ENCODE measurements at regions not wholly inside any gene's neighbourhood (a gene's known extent, or its start where the extent isn't known, plus 50 kb on each side); places are given as distances from the start of the nearest gene placed in this dataset.

DNA sequence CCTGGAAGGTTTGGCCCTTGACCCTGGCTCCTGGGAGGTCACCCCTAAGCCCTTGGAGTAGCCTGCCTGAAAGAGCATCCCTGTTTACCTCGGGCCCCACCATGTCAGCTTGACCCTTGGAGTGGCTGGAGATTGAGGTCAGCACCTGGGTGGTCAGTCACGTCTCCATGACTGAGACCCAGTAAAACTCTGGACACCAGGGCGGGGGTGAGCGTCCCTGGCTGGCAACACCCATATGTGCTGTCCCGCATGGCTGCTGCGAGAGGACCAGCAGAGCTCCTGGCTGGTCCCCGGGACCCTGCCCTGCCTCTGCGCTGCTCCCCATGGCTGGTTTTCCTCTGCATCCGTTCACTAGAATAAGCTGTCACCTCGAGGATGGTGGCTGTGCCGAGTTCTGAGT, 91.2 kb downstream of the RBFOX3 start:
- Histone ChIP-seq H3K9me3 (replicated peaks in 1 of 11) (no peaks in the 10 kb centered on the region), H3K36me3 (no peaks in the 10 kb centered on the region), H3K4me2 (0 out of 22 replicates have a peak overlapping the region, but pooled peaks of 1 of the 11 experiments have one; percentile 77), H3K4me1 (peaks cover 11 to 44% (median 37%) of the 10 kb centered on the region in 10 experiments), H3K27ac (no peak overlapping the region), H3K27me3 (peaks cover 0 to 22% (median 10%) of the 10 kb centered on the region in 11 experiments; a peak in 8 of 22 replicates), H3K4me3 (no peak overlapping the region), H4K20me1 (peaks cover 0 to 22% (median 0%) of the 10 kb centered on the region in 11 experiments; a peak in 3 of 22 replicates), H3K9ac (no peak overlapping the region)
- TF ChIP-seq Cebpa-rat (IDR thresholded peaks at IDR 0.05): no peak

DNA sequence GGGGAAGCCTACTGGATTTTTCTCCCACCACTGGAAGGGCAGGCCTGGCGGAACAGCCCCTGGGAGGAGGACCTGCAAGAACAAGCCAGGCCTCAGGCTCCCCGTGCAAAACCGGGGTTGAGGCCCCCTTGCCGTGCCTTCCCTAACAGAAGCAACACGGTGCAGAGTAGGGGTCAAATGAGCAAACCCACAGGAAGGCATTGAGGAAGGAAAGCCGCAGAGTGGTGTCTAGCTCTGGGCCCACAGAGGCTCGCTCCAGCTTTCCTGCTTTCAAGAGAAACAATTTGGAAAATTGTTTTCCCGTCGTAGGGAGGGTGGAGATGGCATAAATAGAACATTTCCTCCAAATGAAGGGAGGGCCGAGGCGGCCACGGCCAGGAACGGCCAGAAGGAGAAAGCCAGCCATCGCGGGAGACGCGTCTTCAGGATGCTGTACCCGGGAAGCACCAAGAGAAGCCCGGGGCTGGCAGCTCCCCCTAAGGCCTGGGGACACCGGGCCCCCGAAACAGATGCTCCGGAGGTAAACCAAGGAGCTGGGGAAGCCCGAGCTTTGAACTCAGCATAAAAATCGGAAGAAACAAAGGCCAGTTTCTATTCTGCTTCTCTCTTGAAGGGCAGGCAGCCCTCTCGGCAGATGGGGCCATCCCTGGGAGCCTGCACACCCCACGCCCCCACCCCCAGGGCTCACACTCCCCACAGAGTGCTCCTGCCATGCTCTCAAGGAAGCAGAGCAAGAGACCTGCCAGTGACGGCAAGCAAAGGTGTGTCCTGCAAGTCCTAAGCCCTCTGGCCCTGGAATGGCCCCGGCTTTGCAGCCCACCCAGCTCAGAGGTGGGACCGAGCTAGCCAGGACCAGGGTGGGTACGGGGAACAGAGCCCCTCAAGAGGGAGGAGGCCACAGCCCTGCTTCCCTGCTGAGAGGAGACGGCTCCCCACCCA, 92.0 kb downstream of the RBFOX3 start:
- H3K27ac ChIP-seq: no peak overlapping the region
- H3K4me3 ChIP-seq: no peak overlapping the region
- H3K4me2 ChIP-seq: peak overlapping the region; percentile 36 to 89 (median 77)
- H4K20me1 ChIP-seq: peaks cover 0 to 22% (median 0%) of the 10 kb centered on the region in 11 experiments; a peak in 3 of 22 replicates
- peaks cover 0 to 2% (median under 1%) of the 10 kb centered on the region in 11 experiments; a peak in 12 of 22 replicates for H3K9me3 ChIP-seq (replicated peaks in 1 of 11)
- peaks cover 11 to 51% (median 45%) of the 10 kb centered on the region in 10 experiments for H3K4me1 ChIP-seq
- TF ChIP-seq Cebpa-rat (IDR thresholded peaks at IDR 0.05): no peak
- no peaks in the 10 kb centered on the region for H3K36me3 ChIP-seq
- H3K9ac ChIP-seq: peak overlapping the region in 2 of 11 experiments; percentile 24 to 35; a peak in 2 of 22 replicates
- H3K27me3 ChIP-seq: peaks cover 0 to 20% (median 10%) of the 10 kb centered on the region in 11 experiments; a peak in 8 of 22 replicates

DNA sequence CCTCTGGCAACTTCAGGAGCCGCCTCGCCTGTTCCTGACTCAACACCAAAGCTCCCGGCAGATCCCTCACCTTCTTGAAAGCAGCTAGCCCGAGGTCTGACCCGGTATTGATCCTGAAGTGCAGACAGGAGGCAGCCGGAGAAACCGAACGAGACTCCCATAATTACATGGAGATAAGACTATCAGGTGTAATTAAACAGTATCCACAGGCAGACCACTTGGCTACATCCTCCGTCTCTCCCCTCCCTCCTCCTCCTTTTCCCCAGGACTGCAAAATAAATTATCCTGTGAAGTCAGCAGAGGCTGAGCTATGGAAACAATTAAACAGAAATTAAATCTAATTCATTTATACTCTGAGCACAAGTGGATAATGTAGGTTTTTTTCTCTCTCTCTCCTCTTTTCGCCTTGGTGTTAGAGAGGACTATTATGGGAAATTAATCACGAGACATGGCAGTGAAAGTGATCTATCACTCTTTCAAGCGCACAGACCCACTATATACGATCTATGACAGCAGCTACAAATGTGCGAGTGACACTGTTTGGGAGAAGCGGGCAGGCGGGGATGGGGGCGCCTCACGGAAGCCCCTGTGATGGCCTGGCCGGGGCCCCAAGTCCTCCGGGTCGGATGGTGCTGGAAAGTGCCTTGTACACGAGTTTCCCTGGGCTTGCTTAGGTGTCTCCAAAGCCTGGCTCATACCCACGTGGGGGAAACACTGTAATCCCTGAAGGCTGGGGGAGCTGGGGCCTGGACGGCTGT, 92.8 kb downstream of the RBFOX3 start:
- no peak overlapping the region for H3K4me3 ChIP-seq
- H3K9ac ChIP-seq: peak overlapping the region in 1 of 11 experiments; percentile 24; a peak in 2 of 22 replicates
- TF ChIP-seq Cebpa-rat (IDR thresholded peaks at IDR 0.05): no peak
- H3K36me3 ChIP-seq: no peaks in the 10 kb centered on the region; a peak in 2 of 22 replicates
- H3K4me1 ChIP-seq: peaks cover 11 to 55% (median 49%) of the 10 kb centered on the region in 10 experiments
- H3K27ac ChIP-seq: no peak overlapping the region
- peaks cover 0 to 22% (median 0%) of the 10 kb centered on the region in 11 experiments; a peak in 3 of 22 replicates for H4K20me1 ChIP-seq
- peaks cover 7 to 11% (median 9%) of the 10 kb centered on the region in 11 experiments for H3K9me3 ChIP-seq (replicated peaks in 1 of 11)
- H3K4me2 ChIP-seq: peak overlapping the region; percentile 36 to 89 (median 77)
- peaks cover 0 to 16% (median 10%) of the 10 kb centered on the region in 11 experiments; a peak in 8 of 22 replicates for H3K27me3 ChIP-seq

DNA sequence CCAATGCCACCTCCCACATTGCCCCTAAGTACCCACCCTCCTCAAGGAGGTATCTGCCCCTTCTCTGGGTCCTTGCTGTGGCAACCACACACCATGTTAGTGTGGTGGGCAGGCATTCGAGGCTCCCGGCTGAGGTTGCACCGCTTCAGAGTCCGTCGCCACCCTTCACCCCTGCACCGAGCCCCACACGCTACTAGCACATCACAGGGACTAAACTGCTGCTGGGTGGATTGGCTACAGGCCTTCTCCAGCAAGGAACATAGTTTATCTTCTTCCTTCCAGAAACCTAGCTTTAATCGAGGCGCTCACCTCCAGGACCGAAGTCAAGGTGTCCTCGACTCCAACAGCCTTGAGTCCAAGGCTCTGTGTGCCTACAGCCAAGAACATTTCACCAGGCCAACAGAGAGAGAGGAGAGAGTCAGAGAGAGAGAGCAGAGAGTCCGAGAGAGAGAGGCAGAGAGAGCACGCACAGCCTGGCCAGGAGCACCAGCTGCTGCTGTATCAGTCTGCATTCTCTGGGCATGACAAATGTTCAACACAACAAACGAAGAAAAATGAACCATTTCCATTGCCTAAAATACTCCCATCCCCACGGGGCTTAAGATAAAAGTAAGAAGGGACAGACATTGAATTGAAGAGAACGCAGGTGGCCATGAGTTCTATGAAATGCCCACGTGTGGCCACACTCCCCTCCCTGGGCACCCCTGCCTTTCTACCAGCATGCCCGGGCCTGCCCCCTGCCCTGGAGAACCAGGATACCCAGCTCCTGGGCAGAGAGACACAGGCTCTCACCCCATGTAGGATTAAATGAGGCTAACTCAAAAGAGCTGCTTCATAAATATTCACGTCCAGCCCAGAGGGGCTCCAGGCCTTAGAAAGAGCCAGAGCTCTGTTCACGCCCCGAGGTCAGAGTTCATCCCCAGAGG, 94.9 kb downstream of the RBFOX3 start:
- Histone ChIP-seq H3K27me3 (peaks cover 0 to 16% (median 10%) of the 10 kb centered on the region in 11 experiments; a peak in 8 of 22 replicates), H3K4me1 (peaks cover 11 to 55% (median 49%) of the 10 kb centered on the region in 10 experiments), H3K4me3 (no peak overlapping the region), H3K9ac (peak overlapping the region in 3 of 11 experiments; percentile 11 to 39 (median 33); a peak in 4 of 22 replicates), H4K20me1 (peaks cover 0 to 20% (median 0%) of the 10 kb centered on the region in 11 experiments; a peak in 3 of 22 replicates), H3K36me3 (no peaks in the 10 kb centered on the region; a peak in 2 of 22 replicates), H3K9me3 (replicated peaks in 1 of 11) (peaks cover 27 to 32% (median 30%) of the 10 kb centered on the region in 11 experiments), H3K27ac (peak overlapping the region in 1 of 11 experiments; percentile 22; a peak in 2 of 22 replicates), H3K4me2 (peak overlapping the region in 8 of 11 experiments; percentile 47 to 82 (median 64); a peak in 15 of 22 replicates)
- no peak for TF ChIP-seq Cebpa-rat (IDR thresholded peaks at IDR 0.05)

DNA sequence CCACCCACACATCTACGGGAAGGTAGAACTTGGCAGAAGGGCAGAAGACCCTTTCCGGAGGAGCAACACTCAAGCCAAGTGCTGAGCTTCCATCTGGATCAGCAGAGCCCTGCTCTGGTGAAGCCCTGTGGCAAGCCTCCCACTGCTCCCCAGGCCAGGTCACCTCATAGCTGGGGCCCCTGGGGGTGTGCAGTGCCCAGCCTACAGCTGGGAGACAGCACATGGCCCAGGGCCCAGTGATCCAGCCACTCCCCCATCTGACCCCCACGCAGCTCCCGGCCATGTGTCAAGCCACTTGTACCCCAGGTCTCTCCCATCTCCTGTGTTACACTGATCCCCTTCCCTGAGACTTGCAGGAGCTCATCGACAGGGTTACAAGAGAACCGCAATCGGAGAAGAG, 95.7 kb downstream of the RBFOX3 start:
- H3K4me2 ChIP-seq: peak overlapping the region in 9 of 11 experiments; percentile 37 to 82 (median 61); a peak in 17 of 22 replicates
- H3K27me3 ChIP-seq: peaks cover 0 to 16% (median 10%) of the 10 kb centered on the region in 11 experiments; a peak in 8 of 22 replicates
- H4K20me1 ChIP-seq: peaks cover 0 to 12% (median 0%) of the 10 kb centered on the region in 11 experiments; a peak in 3 of 22 replicates
- peak overlapping the region in 1 of 11 experiments; percentile 33; a peak in 2 of 22 replicates for H3K9ac ChIP-seq
- no peaks in the 10 kb centered on the region; a peak in 2 of 22 replicates for H3K36me3 ChIP-seq
- H3K4me1 ChIP-seq: peaks cover 11 to 55% (median 49%) of the 10 kb centered on the region in 10 experiments
- TF ChIP-seq Cebpa-rat (IDR thresholded peaks at IDR 0.05): no peak
- H3K27ac ChIP-seq: no peak overlapping the region
- H3K4me3 ChIP-seq: no peak overlapping the region
- peaks cover 31 to 39% (median 33%) of the 10 kb centered on the region in 11 experiments for H3K9me3 ChIP-seq (replicated peaks in 1 of 11)

DNA sequence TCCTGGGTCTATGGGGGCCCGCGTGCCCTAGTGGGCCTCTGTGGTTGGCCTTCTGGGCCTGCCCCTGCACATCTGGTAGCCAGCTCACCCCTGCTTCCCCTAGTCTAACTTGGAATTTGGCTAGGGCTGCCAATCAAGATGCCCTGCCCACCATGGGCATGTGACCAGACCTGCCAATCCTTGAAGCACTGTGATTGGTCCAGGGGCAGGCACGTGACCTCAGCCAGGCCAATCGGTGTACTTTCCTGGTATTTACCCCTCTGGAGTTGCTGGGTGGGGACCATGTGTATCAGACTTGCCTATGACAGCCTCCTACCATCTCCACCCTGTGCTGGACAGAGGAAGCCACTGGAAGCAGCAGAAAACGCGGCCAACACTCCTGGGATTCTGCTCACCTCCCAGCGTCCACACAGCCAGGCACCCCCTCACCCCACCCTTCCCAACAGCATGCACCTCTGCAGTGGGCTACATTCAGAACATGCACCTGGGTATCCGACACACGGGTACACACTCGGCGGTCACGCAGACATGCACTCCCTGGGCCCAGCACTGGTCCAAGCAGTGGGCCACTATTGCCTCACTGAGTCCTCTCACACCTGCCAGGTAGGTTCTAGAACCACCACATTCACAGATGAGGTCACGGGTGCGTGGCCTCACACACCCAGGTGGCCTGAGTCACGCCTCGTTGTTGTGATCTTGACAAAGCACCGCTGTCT, 96.9 kb downstream of the RBFOX3 start:
- Histone ChIP-seq H3K27me3 (peaks cover 0 to 13% (median 5%) of the 10 kb centered on the region in 11 experiments; a peak in 8 of 22 replicates), H3K4me1 (peaks cover 8 to 52% (median 46%) of the 10 kb centered on the region in 10 experiments), H4K20me1 (peaks cover 0 to 9% (median 0%) of the 10 kb centered on the region in 11 experiments; a peak in 1 of 22 replicates), H3K9me3 (replicated peaks in 1 of 11) (peaks cover 31 to 39% (median 33%) of the 10 kb centered on the region in 11 experiments), H3K9ac (no peak overlapping the region), H3K4me2 (peak overlapping the region in 9 of 11 experiments; percentile 37 to 82 (median 61); a peak in 15 of 22 replicates), H3K36me3 (no peaks in the 10 kb centered on the region; a peak in 2 of 22 replicates), H3K4me3 (no peak overlapping the region), H3K27ac (no peak overlapping the region)
- no peak for TF ChIP-seq Cebpa-rat (IDR thresholded peaks at IDR 0.05)

DNA sequence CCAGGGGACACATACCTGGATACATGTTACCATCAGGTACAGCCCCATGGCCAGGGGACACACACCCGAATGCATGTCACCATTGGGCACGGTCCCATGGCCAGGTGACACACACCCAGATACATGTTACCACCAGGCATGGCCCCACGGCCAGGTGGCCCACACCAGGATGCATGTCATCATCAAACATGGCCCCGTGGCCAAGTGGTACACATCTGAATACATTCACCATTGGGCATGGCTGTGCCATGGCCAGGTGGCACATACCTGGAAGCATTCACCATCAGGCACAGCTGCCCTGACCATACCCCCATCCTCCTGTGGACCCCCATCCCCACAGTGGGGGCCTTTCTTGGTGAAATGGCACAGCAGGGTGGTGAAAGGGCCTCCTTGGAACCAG, 97.6 kb downstream of the RBFOX3 start:
- Histone ChIP-seq H4K20me1 (peaks cover 0 to 2% (median 0%) of the 10 kb centered on the region in 11 experiments; a peak in 1 of 22 replicates), H3K36me3 (no peaks in the 10 kb centered on the region; a peak in 2 of 22 replicates), H3K9ac (no peak overlapping the region), H3K4me2 (peak overlapping the region in 3 of 11 experiments; percentile 61 to 81 (median 67); a peak in 6 of 22 replicates), H3K9me3 (replicated peaks in 1 of 11) (peaks cover 31 to 39% (median 33%) of the 10 kb centered on the region in 11 experiments), H3K27ac (no peak overlapping the region), H3K4me1 (peaks cover under 1 to 45% (median 38%) of the 10 kb centered on the region in 10 experiments; a peak in 19 of 20 replicates), H3K27me3 (peaks cover 0 to 6% (median 0%) of the 10 kb centered on the region in 11 experiments; a peak in 4 of 22 replicates), H3K4me3 (no peak overlapping the region)
- TF ChIP-seq Cebpa-rat (IDR thresholded peaks at IDR 0.05): no peak

Data from BLaER1 treated with 17β-estradiol and CSF1 and Interleukin-3, amounts not matched to agents 10 nM and 100 nM (cell line).